PC-3 (cell line): ENCODE measurements at regions not wholly inside any gene's neighbourhood (a gene's known extent, or its start where the extent isn't known, plus 50 kb on each side); places are given as distances from the start of the nearest gene placed in this dataset.

ENCODE experiments used
- CTCF ChIP-seq: fragments of 300-600 bp; sonication (generic); conservative IDR thresholded peaks from 2 replicates; pipeline ENCODE4 v1.5.1; 2017; ENCODE audit warnings: antibody characterized with exemption, low read depth, mild to moderate bottlenecking, low read length
- EZH2 ChIP-seq: fragments of 300-600 bp; sonication (generic); IDR thresholded peaks from one replicate; pipeline ENCODE4 v1.6.1; 2017; ENCODE audit warnings: antibody characterized with exemption, mild to moderate bottlenecking, low read length; ENCODE audit not compliant: unreplicated experiment
- EZH2phosphoT487 ChIP-seq: fragments of 300-600 bp; sonication (generic); IDR thresholded peaks from 2 replicates; pipeline ENCODE4 v1.6.1; 2018; ENCODE audit warnings: mild to moderate bottlenecking, antibody characterized with exemption, low read length, borderline replicate concordance

- TF ChIP-seq CTCF (no peak), EZH2 (no peak), EZH2phosphoT487 (no peak)
Observed at GRCh38 chr4:128601991-128602695, 207.4 kb upstream of the JADE1 start.
